Neuron (in vitro differentiated cells): ENCODE measurements at regions not wholly inside any gene's neighbourhood (a gene's known extent, or its start where the extent isn't known, plus 50 kb on each side); places are given as distances from the start of the nearest gene placed in this dataset.
A peak's percentile ranks its signal among the peaks of the same experiment; 100 is the strongest.

Experiments
- H2AFZ ChIP-seq: one replicate; pipeline ENCODE4 v1.6.1; 2013; ENCODE audit warnings: low read depth, mild to moderate bottlenecking, inconsistent platforms, low read length, moderate library complexity
- H3K27me3 ChIP-seq: one replicate; pipeline ENCODE4 v1.6.1; 2013; ENCODE audit warnings: low read length; ENCODE audit not compliant: insufficient read depth
- H3K36me3 ChIP-seq: one replicate; pipeline ENCODE4 v1.6.1; 2013; ENCODE audit warnings: low read length; ENCODE audit not compliant: insufficient read depth
- H3K4me1 ChIP-seq: one replicate; pipeline ENCODE4 v1.6.1; 2013; ENCODE audit warnings: low read length; ENCODE audit not compliant: insufficient read depth
- H3K4me3 ChIP-seq: 2 replicates; pipeline ENCODE4 v1.5.1; 2013; ENCODE audit warnings: mild to moderate bottlenecking, low read length, moderate library complexity
- H3K9me3 ChIP-seq: one replicate; pipeline ENCODE4 v1.6.1; 2013; ENCODE audit warnings: low read length

DNA sequence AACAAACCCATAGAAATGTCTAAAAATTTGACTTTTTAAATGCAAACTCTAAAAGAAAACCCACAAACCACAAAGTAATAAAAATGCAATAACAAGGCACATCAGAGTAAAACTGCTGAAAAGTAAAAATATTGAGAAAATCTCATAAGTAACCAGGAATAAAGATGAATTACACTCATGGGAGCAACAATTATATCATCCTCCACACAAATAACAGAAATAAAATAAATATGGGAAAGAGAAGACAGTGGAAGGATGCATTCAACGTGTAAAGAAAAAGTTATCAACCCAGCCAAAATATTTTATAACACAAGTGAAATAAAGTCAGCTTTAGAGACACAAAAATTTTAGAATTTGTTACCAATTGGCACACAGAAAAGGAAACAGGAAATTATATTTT lies 1420.2 kb downstream of the PCDH18 start:
- no peak overlapping the region for H2AFZ ChIP-seq
- no peaks in the 10 kb centered on the region for H3K9me3 ChIP-seq
- H3K4me1 ChIP-seq, result peaks cover 6% of the 10 kb centered on the region
- H3K27me3 ChIP-seq, result no peaks in the 10 kb centered on the region
- no peak overlapping the region for H3K4me3 ChIP-seq
- H3K36me3 ChIP-seq, result no peaks in the 10 kb centered on the region

- Histone ChIP-seq H3K27me3 (no peaks in the 10 kb centered on the region), H3K9me3 (no peaks in the 10 kb centered on the region), H2AFZ (no peak overlapping the region), H3K36me3 (no peaks in the 10 kb centered on the region), H3K4me3 (no peak overlapping the region), H3K4me1 (peaks cover 30% of the 10 kb centered on the region)
Measured at GRCh38 chr4:136106753-136107152, 1425.5 kb downstream of the PCDH18 start.

DNA sequence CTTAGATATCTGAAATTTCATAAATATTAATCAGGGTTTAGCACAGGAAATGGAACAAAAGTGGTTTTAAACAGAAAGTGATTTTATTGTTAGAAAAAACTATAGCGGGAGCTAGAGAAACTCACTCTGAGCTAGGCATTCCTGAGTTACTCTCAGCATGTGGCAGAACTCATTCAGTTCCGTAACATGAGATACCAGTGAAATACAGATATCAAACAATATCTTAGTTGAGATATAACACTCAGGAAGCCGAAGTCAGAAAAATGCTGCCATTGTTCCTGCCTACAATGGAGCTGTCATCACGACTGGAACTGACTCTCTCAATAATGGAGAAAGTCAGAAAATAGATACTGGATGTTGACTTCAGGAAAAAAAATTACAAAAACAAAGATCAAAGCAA lies 1428.7 kb downstream of the PCDH18 start:
- Histone ChIP-seq H3K9me3 (no peaks in the 10 kb centered on the region), H2AFZ (no peak overlapping the region), H3K4me1 (peaks cover 31% of the 10 kb centered on the region), H3K36me3 (no peaks in the 10 kb centered on the region), H3K4me3 (no peak overlapping the region), H3K27me3 (no peaks in the 10 kb centered on the region)

DNA sequence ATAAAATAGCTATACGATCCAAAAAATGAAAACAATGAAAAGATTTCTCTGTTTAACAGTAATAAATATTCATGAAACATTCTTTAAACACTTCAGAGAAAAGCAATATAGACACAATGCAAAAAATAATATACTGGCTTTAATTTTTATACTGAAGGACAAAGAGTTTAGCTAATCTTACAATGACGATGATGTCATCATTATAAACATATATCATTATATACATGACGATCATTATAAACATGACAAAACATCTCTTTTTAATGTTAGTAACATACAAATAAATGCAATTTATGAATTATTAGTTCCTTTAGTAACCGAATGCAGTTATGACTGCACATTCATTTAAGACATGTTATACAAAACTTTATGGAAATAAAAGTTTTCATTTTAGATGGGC lies 1434.6 kb downstream of the PCDH18 start:
- H3K9me3 ChIP-seq, result no peaks in the 10 kb centered on the region
- H3K4me3 ChIP-seq, result no peak overlapping the region
- H2AFZ ChIP-seq, result no peak overlapping the region
- H3K4me1 ChIP-seq, result peaks cover 11% of the 10 kb centered on the region
- H3K27me3 ChIP-seq, result no peaks in the 10 kb centered on the region
- no peaks in the 10 kb centered on the region for H3K36me3 ChIP-seq

- Histone ChIP-seq H3K27me3 (no peaks in the 10 kb centered on the region), H3K4me1 (no peaks in the 10 kb centered on the region), H3K4me3 (no peak overlapping the region), H2AFZ (no peak overlapping the region), H3K9me3 (no peaks in the 10 kb centered on the region), H3K36me3 (no peaks in the 10 kb centered on the region)
Measured at GRCh38 chr4:136088211-136088867, 1444.0 kb downstream of the PCDH18 start.

GRCh38 chr4:136078976-136079375 lies 1453.3 kb downstream of the PCDH18 start:
- Histone ChIP-seq H3K4me3 (no peak overlapping the region), H3K9me3 (no peaks in the 10 kb centered on the region), H2AFZ (no peak overlapping the region), H3K36me3 (no peaks in the 10 kb centered on the region), H3K27me3 (no peaks in the 10 kb centered on the region), H3K4me1 (no peaks in the 10 kb centered on the region)

DNA sequence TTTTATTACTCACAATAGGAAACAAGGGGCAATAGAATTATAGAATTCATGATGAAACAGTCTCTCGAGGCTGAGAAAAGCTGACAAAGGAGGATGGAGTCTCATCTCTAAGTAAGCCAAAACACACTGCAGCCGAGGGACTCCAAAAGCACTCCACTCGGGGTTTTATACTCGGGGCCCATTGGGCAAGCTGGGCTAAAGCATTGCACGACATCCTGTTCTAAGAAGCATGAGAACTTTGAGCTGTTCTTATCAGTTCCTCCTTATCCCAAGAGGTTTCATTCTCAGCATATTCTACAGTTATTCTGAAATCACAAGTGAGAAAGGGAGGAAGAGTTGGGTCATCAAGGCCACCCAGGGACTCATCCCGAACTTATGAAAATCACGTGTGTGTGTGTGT lies 1475.5 kb downstream of the PCDH18 start:
- no peaks in the 10 kb centered on the region for H3K9me3 ChIP-seq
- no peaks in the 10 kb centered on the region for H3K4me1 ChIP-seq
- no peaks in the 10 kb centered on the region for H3K36me3 ChIP-seq
- peak overlapping the region; percentile 54 for H2AFZ ChIP-seq
- no peaks in the 10 kb centered on the region for H3K27me3 ChIP-seq
- no peak overlapping the region for H3K4me3 ChIP-seq

GRCh38 chr4:136055360-136055759 lies 1476.9 kb downstream of the PCDH18 start:
- H3K36me3 ChIP-seq, result no peaks in the 10 kb centered on the region
- H3K4me3 ChIP-seq, result no peak overlapping the region
- no peaks in the 10 kb centered on the region for H3K4me1 ChIP-seq
- H3K27me3 ChIP-seq, result no peaks in the 10 kb centered on the region
- H2AFZ ChIP-seq, result no peak overlapping the region
- H3K9me3 ChIP-seq, result no peaks in the 10 kb centered on the region

- H3K36me3 ChIP-seq, result no peaks in the 10 kb centered on the region
- H3K27me3 ChIP-seq, result no peaks in the 10 kb centered on the region
- H3K9me3 ChIP-seq, result no peaks in the 10 kb centered on the region
- no peak overlapping the region for H2AFZ ChIP-seq
- H3K4me3 ChIP-seq, result no peak overlapping the region
- no peaks in the 10 kb centered on the region for H3K4me1 ChIP-seq
Measured at GRCh38 chr4:136036744-136037143, 1495.5 kb downstream of the PCDH18 start.

GRCh38 chr4:136032391-136032790 lies 1499.9 kb downstream of the PCDH18 start:
- Histone ChIP-seq H3K9me3 (no peaks in the 10 kb centered on the region), H3K4me1 (no peaks in the 10 kb centered on the region), H3K4me3 (no peak overlapping the region), H3K27me3 (no peaks in the 10 kb centered on the region), H3K36me3 (no peaks in the 10 kb centered on the region), H2AFZ (no peak overlapping the region)

- Histone ChIP-seq H3K27me3 (no peaks in the 10 kb centered on the region), H2AFZ (no peak overlapping the region), H3K36me3 (no peaks in the 10 kb centered on the region), H3K4me1 (no peaks in the 10 kb centered on the region), H3K9me3 (no peaks in the 10 kb centered on the region), H3K4me3 (no peak overlapping the region)
Measured at GRCh38 chr4:136025540-136025939, 1506.8 kb downstream of the PCDH18 start.

DNA sequence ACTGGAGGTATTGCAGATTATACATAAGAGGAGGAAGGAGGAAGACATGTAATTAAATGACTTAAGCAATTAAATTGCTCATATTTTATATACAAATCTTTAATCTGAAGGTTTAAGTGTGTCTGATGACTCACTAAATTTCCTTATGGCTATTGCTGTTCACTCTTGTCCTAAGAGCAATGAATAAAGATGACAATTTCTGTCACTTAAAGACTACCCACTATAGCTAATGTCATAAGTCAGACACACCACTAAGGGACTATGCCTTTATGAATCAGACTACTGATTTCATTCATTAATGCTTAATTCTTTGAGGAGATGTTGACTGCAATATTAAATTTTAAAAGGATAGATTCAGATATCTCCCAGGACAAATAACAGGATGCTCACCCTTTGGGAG lies 1514.7 kb downstream of the PCDH18 start:
- no peaks in the 10 kb centered on the region for H3K27me3 ChIP-seq
- no peak overlapping the region for H3K4me3 ChIP-seq
- no peaks in the 10 kb centered on the region for H3K4me1 ChIP-seq
- H3K9me3 ChIP-seq, result no peaks in the 10 kb centered on the region
- no peak overlapping the region for H2AFZ ChIP-seq
- no peaks in the 10 kb centered on the region for H3K36me3 ChIP-seq

- H3K36me3 ChIP-seq, result no peaks in the 10 kb centered on the region
- H3K4me3 ChIP-seq, result no peak overlapping the region
- H2AFZ ChIP-seq, result no peak overlapping the region
- H3K27me3 ChIP-seq, result no peaks in the 10 kb centered on the region
- H3K9me3 ChIP-seq, result no peaks in the 10 kb centered on the region
- no peaks in the 10 kb centered on the region for H3K4me1 ChIP-seq
Measured at GRCh38 chr4:136012220-136012619, 1520.1 kb downstream of the PCDH18 start.

- Histone ChIP-seq H3K4me3 (no peak overlapping the region), H3K36me3 (no peaks in the 10 kb centered on the region), H2AFZ (no peak overlapping the region), H3K9me3 (no peaks in the 10 kb centered on the region), H3K27me3 (no peaks in the 10 kb centered on the region), H3K4me1 (no peaks in the 10 kb centered on the region)
Measured at GRCh38 chr4:136009258-136009832, 1522.9 kb downstream of the PCDH18 start.
